ENCODE measurements at regions not wholly inside any gene's neighbourhood (a gene's known extent, or its start where the extent isn't known, plus 50 kb on each side); places are given as distances from the start of the nearest gene placed in this dataset.

DNA sequence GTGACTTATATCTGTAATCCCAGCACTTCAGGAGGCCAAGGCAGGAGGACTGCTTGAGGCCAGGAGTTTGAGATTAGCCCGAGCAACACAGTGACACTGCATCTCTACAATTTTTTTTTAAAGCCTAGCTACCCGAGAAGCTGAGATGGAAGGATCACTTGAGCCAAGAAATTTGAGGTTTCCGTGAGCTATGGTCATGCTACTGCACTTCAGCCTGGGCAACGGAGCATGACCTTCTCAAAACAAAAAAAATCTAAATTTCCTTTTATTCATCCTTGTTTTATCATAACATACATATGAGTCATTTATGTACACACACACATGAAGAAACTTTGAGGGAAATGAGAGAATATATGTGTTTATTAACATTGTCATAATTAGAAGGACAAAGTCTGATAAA is 277.5 kb upstream of the MAGI2 start:
- TF ChIP-seq, protein P1, sequence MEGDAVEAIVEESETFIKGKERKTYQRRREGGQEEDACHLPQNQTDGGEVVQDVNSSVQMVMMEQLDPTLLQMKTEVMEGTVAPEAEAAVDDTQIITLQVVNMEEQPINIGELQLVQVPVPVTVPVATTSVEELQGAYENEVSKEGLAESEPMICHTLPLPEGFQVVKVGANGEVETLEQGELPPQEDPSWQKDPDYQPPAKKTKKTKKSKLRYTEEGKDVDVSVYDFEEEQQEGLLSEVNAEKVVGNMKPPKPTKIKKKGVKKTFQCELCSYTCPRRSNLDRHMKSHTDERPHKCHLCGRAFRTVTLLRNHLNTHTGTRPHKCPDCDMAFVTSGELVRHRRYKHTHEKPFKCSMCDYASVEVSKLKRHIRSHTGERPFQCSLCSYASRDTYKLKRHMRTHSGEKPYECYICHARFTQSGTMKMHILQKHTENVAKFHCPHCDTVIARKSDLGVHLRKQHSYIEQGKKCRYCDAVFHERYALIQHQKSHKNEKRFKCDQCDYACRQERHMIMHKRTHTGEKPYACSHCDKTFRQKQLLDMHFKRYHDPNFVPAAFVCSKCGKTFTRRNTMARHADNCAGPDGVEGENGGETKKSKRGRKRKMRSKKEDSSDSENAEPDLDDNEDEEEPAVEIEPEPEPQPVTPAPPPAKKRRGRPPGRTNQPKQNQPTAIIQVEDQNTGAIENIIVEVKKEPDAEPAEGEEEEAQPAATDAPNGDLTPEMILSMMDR (IDR thresholded peaks at IDR 0.05), result no peak
- no peak for TF ChIP-seq POLR2AphosphoS5 (IDR thresholded peaks at IDR 0.05)

Data from prostate gland (tissue), 2 donors.